ENCODE measurements at regions not wholly inside any gene's neighbourhood (a gene's known extent, or its start where the extent isn't known, plus 50 kb on each side); places are given as distances from the start of the nearest gene placed in this dataset.
A peak's percentile ranks its signal among the peaks of the same experiment; 100 is the strongest.

DNA sequence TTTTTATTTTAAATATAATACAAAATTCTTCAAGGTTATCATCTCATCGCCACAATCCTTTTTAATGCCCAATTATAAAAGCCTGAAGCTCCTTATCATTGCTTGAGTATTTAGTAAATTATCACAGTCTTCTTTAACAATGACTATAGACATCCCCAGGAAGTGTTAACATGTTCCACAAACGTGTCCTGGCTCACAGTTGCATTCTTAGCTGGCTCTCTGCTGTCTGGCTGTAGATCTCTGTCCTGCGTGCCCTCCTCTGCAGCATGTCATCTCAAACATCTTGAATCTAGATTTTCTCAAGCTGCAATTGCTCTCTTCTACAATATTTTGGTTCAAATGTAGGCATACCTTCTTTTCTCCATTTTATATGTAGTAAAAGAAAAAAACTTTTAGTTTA is 885.2 kb downstream of the EPHA7 start:
- Histone ChIP-seq H2BK20ac (ENCODE audit: low read depth, low read length, poor library complexity, severe bottlenecking) (no peak overlapping the region), H3K23me2 (ENCODE audit: insufficient read length, low read depth, low read length, poor library complexity, severe bottlenecking) (no peaks in the 10 kb centered on the region), H2AFZ (ENCODE audit: low read length) (no peak overlapping the region), H2BK120ac (ENCODE audit: low read depth, low read length, poor library complexity, severe bottlenecking) (no peak overlapping the region), H3T11ph (ENCODE audit: low read length) (no peak overlapping the region), H3K79me2 (ENCODE audit: insufficient read depth, low read length) (no peaks in the 10 kb centered on the region), H3K4me1 (ENCODE audit: insufficient read depth, low read length) (no peaks in the 10 kb centered on the region), H3K9me3 (ENCODE audit: control insufficient read depth, low read depth, low read length) (no peaks in the 10 kb centered on the region), H3K79me1 (ENCODE audit: insufficient read depth, low read depth, low read length, poor library complexity, severe bottlenecking) (no peaks in the 10 kb centered on the region), H4K8ac (replicated peaks; ENCODE audit: insufficient read length, low read depth, low read length) (no peak overlapping the region), H4K91ac (ENCODE audit: insufficient read length, low read depth, low read length) (no peak overlapping the region), H3K14ac (ENCODE audit: insufficient read depth, low read length) (no peak overlapping the region), H3K56ac (ENCODE audit: insufficient read length, low read depth, low read length) (no peak overlapping the region), H2BK12ac (ENCODE audit: insufficient read length, low read depth, low read length) (no peak overlapping the region), H3K23ac (ENCODE audit: insufficient read length, low read depth, low read length) (no peak overlapping the region), H2BK5ac (ENCODE audit: insufficient read length, low read length) (no peak overlapping the region), H3K27ac (ENCODE audit: insufficient read length, low read depth, low read length) (no peak overlapping the region), H3K4ac (ENCODE audit: low read depth, low read length) (no peak overlapping the region), H3K9ac (ENCODE audit: extremely low read depth, insufficient read length, low read length) (no peak overlapping the region), H3K4me2 (ENCODE audit: insufficient read depth, insufficient read length, low read length) (no peak overlapping the region), H3K18ac (ENCODE audit: insufficient read length, low read depth, low read length) (no peak overlapping the region), H3K27me3 (ENCODE audit: insufficient read depth, low read length) (no peaks in the 10 kb centered on the region), H4K5ac (ENCODE audit: insufficient read length, low read depth, low read length) (no peak overlapping the region), H2AK5ac (ENCODE audit: insufficient read length, low read length) (no peak overlapping the region), H2BK15ac (ENCODE audit: low read depth, low read length) (no peak overlapping the region), H4K20me1 (ENCODE audit: control insufficient read depth, insufficient read depth, insufficient read length) (no peaks in the 10 kb centered on the region)
- Mint-ChIP-seq H3K36me3 (ENCODE audit: insufficient read depth in 1 of 3, low read depth in 3 of 3) (no peaks in the 10 kb centered on the region), H3K27ac (peak overlapping the region in 2 of 3 experiments; percentile 18 to 53; a peak in 2 of 7 replicates), H3K4me3 (no peak overlapping the region), H3K27me3 (ENCODE audit: low read depth) (no peaks in the 10 kb centered on the region), H3K9me3 (no peaks in the 10 kb centered on the region), H3K4me1 (peaks cover 5 to 6% of the 10 kb centered on the region in 2 experiments)
- TF ChIP-seq, protein P1, sequence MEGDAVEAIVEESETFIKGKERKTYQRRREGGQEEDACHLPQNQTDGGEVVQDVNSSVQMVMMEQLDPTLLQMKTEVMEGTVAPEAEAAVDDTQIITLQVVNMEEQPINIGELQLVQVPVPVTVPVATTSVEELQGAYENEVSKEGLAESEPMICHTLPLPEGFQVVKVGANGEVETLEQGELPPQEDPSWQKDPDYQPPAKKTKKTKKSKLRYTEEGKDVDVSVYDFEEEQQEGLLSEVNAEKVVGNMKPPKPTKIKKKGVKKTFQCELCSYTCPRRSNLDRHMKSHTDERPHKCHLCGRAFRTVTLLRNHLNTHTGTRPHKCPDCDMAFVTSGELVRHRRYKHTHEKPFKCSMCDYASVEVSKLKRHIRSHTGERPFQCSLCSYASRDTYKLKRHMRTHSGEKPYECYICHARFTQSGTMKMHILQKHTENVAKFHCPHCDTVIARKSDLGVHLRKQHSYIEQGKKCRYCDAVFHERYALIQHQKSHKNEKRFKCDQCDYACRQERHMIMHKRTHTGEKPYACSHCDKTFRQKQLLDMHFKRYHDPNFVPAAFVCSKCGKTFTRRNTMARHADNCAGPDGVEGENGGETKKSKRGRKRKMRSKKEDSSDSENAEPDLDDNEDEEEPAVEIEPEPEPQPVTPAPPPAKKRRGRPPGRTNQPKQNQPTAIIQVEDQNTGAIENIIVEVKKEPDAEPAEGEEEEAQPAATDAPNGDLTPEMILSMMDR (conservative IDR thresholded peaks at IDR 0.05): no peak
- WGBS (ENCODE audit: extremely low coverage, insufficient read length, low lambda C conversion rate): 100% methylated on average over 1 of the region's 3 CpGs
- no peak for DNase-seq

Measured in H9 (cell line).